Esophagus squamous epithelium (tissue), 4 donors: ENCODE measurements at regions not wholly inside any gene's neighbourhood (a gene's known extent, or its start where the extent isn't known, plus 50 kb on each side); places are given as distances from the start of the nearest gene placed in this dataset.

Source experiments
- CTCF ChIP-seq, 6 experiments: fragments of 450-650 bp in 4 of 6; fragments of 200-600 bp in 2 of 6; sonication (generic) in 2 of 6; IDR thresholded peaks; one replicate each; pipeline ENCODE4 v1.5.1; 2016 to 2019; ENCODE audit warnings: antibody characterized with exemption in 6 of 6, mild to moderate bottlenecking in 4 of 6, moderate library complexity in 4 of 6
- POLR2A ChIP-seq, 4 donors: fragments of 450-650 bp; IDR thresholded peaks; one replicate each; pipeline ENCODE4 v1.6.1; 2017; ENCODE audit warnings: antibody characterized with exemption in 4 of 4, mild to moderate bottlenecking in 4 of 4, moderate library complexity in 3 of 4

- no peak for TF ChIP-seq CTCF (IDR thresholded peaks at IDR 0.05)
- TF ChIP-seq POLR2A (IDR thresholded peaks at IDR 0.05): no peak
These were observed 333.5 kb downstream of the GPR37 start for GRCh38 chr7:124432009-124432578.
